Heart left ventricle (tissue), 16 donors: ENCODE measurements at regions not wholly inside any gene's neighbourhood (a gene's known extent, or its start where the extent isn't known, plus 50 kb on each side); places are given as distances from the start of the nearest gene placed in this dataset.
A peak's percentile ranks its signal among the peaks of the same experiment; 100 is the strongest.

ENCODE experiments used
- ATAC-seq, 4 donors: fragments of 200-7000 bp; cut with Tn5 transposase; one replicate each; pipeline ENCODE4 v1.9.1; 2020 to 2022; ENCODE audit warnings: moderate library complexity in 4 of 4, mild to moderate bottlenecking in 3 of 4, moderate number of reproducible peaks in 1 of 4
- DNase-seq, 5 donors: peaks; one replicate each; pipeline ENCODE4 v3.0.0-alpha.2; 2020
- H3K27ac ChIP-seq, 12 donors: fragments of 200-600 bp; sonication (generic) in 4 of 12; one replicate each; pipeline versions ENCODE4 v1.5.0 to v1.8.0; 2016 to 2022; ENCODE audit warnings: mild to moderate bottlenecking in 2 of 12
- H3K27me3 ChIP-seq, 9 donors: fragments of 200-600 bp; sonication (generic) in 2 of 9; one replicate each; pipeline versions ENCODE4 v1.5.1 to v1.8.0; 2016 to 2022; ENCODE audit warnings: mild to moderate bottlenecking in 3 of 9
- H3K36me3 ChIP-seq, 9 donors: fragments of 200-600 bp; sonication (generic) in 2 of 9; one replicate each; pipeline versions ENCODE4 v1.5.0 to v1.8.0; 2018 to 2022; ENCODE audit warnings: mild to moderate bottlenecking in 2 of 9
- H3K4me1 ChIP-seq, 12 donors: fragments of 200-600 bp; sonication (generic) in 4 of 12; one replicate each; pipeline versions ENCODE4 v1.5.0 to v1.8.0; 2016 to 2022; ENCODE audit warnings: mild to moderate bottlenecking in 3 of 12
- H3K4me3 ChIP-seq, 12 donors: fragments of 200-600 bp; sonication (generic) in 4 of 12; one replicate each; pipeline versions ENCODE4 v1.5.0 to v1.8.0; 2017 to 2022; ENCODE audit warnings: mild to moderate bottlenecking in 9 of 12, moderate library complexity in 4 of 12
- H3K9me3 ChIP-seq, 12 donors: fragments of 200-600 bp; sonication (generic) in 4 of 12; one replicate each; pipeline versions ENCODE4 v1.5.0 to v1.8.0; 2016 to 2022; ENCODE audit warnings: mild to moderate bottlenecking in 1 of 12
- POLR2A ChIP-seq, 2 donors: fragments of 450-650 bp; IDR thresholded peaks; one replicate each; pipeline ENCODE4 v1.6.1; 2017; ENCODE audit warnings: antibody characterized with exemption in 2 of 2, mild to moderate bottlenecking in 2 of 2, moderate library complexity in 2 of 2
- WGBS, 4 donors: extraction: QIAGEN DNeasy Blood & Tissue Kit in 2 of 4; methylation state at CpG; one replicate each; pipeline versions ENCODE4 v1.1.5 to v1.1.7; 2013 to 2018; 5-methylcytosine and 5-hydroxymethylcytosine counted together
- intact Hi-C, 10 donors: fragments of 100-400 bp; cut with DNase I; formaldehyde crosslinking; loops; one replicate each; pipeline versions ENCODE4 v1.11.1 to v1.14.2; 2022
- TF ChIP-seq, protein P1 (sequence below), 12 donors: fragments of 200-600 bp; sonication (generic) in 4 of 12; IDR thresholded peaks; one replicate each; pipeline versions ENCODE4 v1.5.0 to v1.8.0; 2018 to 2022; ENCODE audit warnings: antibody characterized with exemption in 12 of 12, mild to moderate bottlenecking in 5 of 12
- donor health status: ischemic (EF 13 %, LVEDD 7.1; RV severe dilation, severe dysfunction).
- donor health status: healthy with polysubstance abuse.
- donor health status: DM: no; HTN: yes; CAD: no.
- donor health status: DM: no; HTN: no; CAD: no.
- donor health status: ischemic (EF 25% LVEDD 6.9; RV normal size, moderate dysfunction).
- donor health status: ischemic (EF 25% LVEDD 5.7; RV mildly dilated, moderate dysfunction).
- donor health status: healthy.
- donor health status: DM: yes; HTN: yes; CAD: no.
- donor health status: ischemic (EF 35%, LVEDD 5.7; RV mildly dilated, moderate dysfunction).
- donor health status: nonischemic (EF 11% LVEDD 7.7; RV severe dilation, severe dysfunction).
- donor health status: DM: yes; HTN: yes; CAD: no.
- donor health status: PGD.
- donor health status: ischemic (EF 29% LVEDD 5.4; RV normal size, mild dysfunction).
- donor health status: nonischemic (EF 23%, LVEDD 6.1; RV moderate dilation, normal function).

DNA sequence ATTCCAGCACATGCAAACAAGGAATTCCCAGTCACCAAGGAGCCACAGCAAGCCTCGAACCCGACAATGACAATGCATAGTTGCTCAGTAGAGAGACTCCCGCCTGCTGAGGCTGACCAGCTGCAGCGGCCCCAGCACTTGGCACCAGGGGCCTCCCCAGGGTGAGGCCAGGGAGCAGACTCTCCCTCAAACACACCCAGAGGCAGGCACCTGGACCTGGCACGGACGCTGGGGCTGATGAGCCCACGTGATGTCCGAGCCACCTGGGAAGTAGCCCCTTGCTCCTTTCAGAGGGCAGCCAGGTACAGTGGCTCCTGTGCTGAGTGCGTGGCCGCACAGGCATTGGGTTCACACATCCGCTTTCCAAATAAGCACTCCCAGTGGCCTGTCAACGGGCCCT is 315.9 kb upstream of the TGFBR2 start:
- ATAC-seq (no peak), DNase-seq (peak in 1 of 5 donors; percentile 36)
- H3K27me3 ChIP-seq, result no peaks in the 10 kb centered on the region
- H3K4me3 ChIP-seq, result no peak overlapping the region
- WGBS, 4 donors, result 83 to 96% (median 95%) methylated on average over 4 to 12 of the region's 12 CpGs
- H3K9me3 ChIP-seq, result no peaks in the 10 kb centered on the region
- H3K4me1 ChIP-seq, result peaks cover 0 to 53% (median 24%) of the 10 kb centered on the region in 12 donors
- no peaks in the 10 kb centered on the region for H3K36me3 ChIP-seq
- intact Hi-C loops, result no loop called here
- H3K27ac ChIP-seq, result peak overlapping the region in 1 of 12 donors; percentile 66
- TF ChIP-seq, protein P1, sequence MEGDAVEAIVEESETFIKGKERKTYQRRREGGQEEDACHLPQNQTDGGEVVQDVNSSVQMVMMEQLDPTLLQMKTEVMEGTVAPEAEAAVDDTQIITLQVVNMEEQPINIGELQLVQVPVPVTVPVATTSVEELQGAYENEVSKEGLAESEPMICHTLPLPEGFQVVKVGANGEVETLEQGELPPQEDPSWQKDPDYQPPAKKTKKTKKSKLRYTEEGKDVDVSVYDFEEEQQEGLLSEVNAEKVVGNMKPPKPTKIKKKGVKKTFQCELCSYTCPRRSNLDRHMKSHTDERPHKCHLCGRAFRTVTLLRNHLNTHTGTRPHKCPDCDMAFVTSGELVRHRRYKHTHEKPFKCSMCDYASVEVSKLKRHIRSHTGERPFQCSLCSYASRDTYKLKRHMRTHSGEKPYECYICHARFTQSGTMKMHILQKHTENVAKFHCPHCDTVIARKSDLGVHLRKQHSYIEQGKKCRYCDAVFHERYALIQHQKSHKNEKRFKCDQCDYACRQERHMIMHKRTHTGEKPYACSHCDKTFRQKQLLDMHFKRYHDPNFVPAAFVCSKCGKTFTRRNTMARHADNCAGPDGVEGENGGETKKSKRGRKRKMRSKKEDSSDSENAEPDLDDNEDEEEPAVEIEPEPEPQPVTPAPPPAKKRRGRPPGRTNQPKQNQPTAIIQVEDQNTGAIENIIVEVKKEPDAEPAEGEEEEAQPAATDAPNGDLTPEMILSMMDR (IDR thresholded peaks at IDR 0.05), result no peak
- no peak for TF ChIP-seq POLR2A (IDR thresholded peaks at IDR 0.05)

DNA sequence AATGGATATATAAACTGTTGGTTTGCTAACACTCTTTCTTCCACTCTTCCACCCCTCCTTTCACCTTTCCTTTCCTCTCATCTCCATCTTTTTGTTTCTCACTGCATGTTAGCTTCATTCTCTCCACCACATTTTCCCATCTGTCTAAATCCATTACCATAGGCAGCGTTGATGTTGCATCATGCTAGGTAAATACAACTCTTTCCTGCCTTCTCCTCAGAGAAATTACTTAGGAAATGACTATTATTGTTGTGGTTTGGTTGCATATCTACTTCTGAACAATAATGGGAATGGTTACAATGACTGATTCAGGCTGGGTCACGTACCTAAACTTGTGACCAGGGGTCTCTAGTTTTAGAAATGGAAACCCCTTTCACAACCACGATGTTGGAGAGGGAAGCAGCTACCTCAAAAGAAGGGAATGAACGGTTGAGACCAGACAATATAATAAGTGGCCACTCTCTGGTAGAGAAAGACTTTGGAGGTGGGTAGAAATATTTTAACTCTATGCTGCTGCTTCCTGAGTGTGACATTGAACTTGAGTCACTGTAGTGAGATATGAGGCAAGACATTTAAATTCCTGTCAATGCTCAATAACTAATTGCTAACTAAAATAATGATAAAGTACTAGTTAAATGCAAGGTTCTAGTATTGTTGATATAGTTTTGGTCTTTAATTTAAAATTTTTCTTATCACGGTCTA is 314.1 kb upstream of the TGFBR2 start:
- no peaks in the 10 kb centered on the region for H3K36me3 ChIP-seq
- H3K27ac ChIP-seq, result peak overlapping the region in 2 of 12 donors; percentile 27 to 35
- DNase-seq (no peak), ATAC-seq (peak in 1 of 4 donors; percentile 57)
- H3K4me3 ChIP-seq, result no peak overlapping the region
- H3K4me1 ChIP-seq, result peaks cover 0 to 34% (median 14%) of the 10 kb centered on the region in 12 donors
- intact Hi-C loops, result no loop called here
- TF ChIP-seq, protein P1 (IDR thresholded peaks at IDR 0.05), result no peak
- no peak for TF ChIP-seq POLR2A (IDR thresholded peaks at IDR 0.05)
- no peaks in the 10 kb centered on the region for H3K27me3 ChIP-seq
- H3K9me3 ChIP-seq, result no peaks in the 10 kb centered on the region
- 73 to 84% (median 75%) methylated on average over 5 of the region's 5 CpGs for WGBS, 4 donors

DNA sequence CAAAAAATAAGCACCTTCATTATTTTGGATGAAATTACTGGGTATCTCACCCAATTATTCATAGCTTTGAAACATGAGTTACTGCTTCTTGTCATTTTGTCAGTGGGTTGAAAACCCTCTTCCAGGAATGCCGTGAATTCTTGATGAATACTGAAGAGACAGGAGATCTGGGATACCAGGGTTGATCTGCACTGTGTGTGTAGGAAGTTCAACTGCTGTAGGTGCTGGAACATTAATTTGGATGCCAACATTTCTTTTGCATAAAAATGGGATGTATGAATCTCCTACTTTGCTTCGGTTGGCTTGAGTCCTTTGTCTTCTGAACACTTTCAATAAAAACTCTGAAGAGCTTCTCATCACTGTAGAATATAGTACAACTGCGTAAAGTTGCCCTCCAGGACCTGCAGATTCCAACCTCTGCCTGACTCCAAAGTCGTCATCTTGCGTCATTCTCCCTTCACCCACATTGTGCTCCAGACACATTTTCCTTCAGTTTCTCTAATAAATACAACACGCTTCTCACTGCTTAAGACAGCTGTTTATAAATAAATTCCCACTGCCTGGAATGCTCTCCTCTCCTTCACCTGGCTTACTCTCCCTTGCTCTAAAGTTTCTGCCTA is 312.7 kb upstream of the TGFBR2 start:
- DNase-seq (no peak), ATAC-seq (peak in 1 of 4 donors; percentile 28)
- Histone ChIP-seq H3K27me3 (no peaks in the 10 kb centered on the region), H3K4me3 (no peak overlapping the region), H3K36me3 (no peaks in the 10 kb centered on the region), H3K4me1 (peaks cover 0 to 32% (median 14%) of the 10 kb centered on the region in 12 donors), H3K27ac (peak overlapping the region in 4 of 12 donors; percentile 6 to 21 (median 10)), H3K9me3 (no peaks in the 10 kb centered on the region)
- no peak for TF ChIP-seq POLR2A (IDR thresholded peaks at IDR 0.05)
- TF ChIP-seq, protein P1 (IDR thresholded peaks at IDR 0.05), result no peak
- WGBS, 4 donors, result 89 to 95% (median 92%) methylated on average over 6 of the region's 6 CpGs
- intact Hi-C loops, result no loop called here

DNA sequence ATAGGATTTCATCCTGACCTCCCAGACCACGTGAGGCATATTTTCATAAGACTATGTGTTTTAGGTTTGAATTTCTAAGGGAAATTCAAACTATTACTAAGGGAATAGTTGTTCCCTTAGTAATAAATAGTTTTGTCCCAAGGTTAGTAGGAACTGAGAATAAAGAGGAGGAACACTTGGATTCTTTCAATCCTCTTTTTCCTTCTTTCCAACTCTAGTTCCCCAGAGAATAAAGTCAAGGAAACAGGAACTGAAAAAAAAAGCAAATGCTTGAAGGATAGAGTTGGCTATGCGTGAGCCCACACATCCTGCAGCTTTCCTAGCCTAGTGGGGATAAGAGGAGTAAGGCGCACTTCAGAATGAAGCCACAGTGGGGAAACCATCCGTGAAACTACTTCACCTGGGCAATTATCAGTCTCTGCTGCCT is 312.1 kb upstream of the TGFBR2 start:
- no peaks in the 10 kb centered on the region for H3K36me3 ChIP-seq
- H3K27me3 ChIP-seq, result no peaks in the 10 kb centered on the region
- no peak overlapping the region for H3K4me3 ChIP-seq
- peak overlapping the region in 4 of 12 donors; percentile 6 to 21 (median 10) for H3K27ac ChIP-seq
- DNase-seq (no peak), ATAC-seq (peak; percentile 4 to 80 (median 56))
- WGBS, 4 donors, result 58 to 64% (median 63%) methylated on average over 4 of the region's 4 CpGs
- no peaks in the 10 kb centered on the region for H3K9me3 ChIP-seq
- no peak for TF ChIP-seq POLR2A (IDR thresholded peaks at IDR 0.05)
- peaks cover 0 to 27% (median 11%) of the 10 kb centered on the region in 12 donors for H3K4me1 ChIP-seq
- intact Hi-C loops, result no loop called here
